ENCODE measurements at regions not wholly inside any gene's neighbourhood (a gene's known extent, or its start where the extent isn't known, plus 50 kb on each side); places are given as distances from the start of the nearest gene placed in this dataset.

DNA sequence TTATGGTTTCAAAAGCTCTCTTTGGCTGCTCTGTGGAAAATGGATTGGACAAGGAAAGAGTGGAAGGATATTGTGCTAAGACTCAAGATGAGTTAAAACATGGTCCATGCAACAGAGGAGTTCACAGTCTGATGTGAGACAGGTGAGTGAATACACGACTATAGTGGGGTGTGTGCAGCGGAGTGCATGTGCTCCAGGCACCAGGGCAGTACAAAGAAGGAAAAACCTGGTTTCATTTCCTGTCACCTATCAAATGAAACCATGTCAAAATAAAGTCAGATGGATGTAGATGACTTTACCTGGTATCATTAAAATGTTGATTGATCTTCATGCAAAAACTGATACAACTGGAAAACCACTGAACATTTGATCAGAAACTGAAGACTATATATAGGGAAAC, 241.0 kb upstream of the RASGEF1B start (continued):
- no peak for TF ChIP-seq KDM1A (IDR thresholded peaks at IDR 0.05; ENCODE audit: borderline replicate concordance, low read length)
- no peak for TF ChIP-seq FOSL1 (IDR thresholded peaks at IDR 0.05; ENCODE audit: insufficient read depth, low read depth, low read length)
- no peak for TF ChIP-seq SIX5 (IDR thresholded peaks at IDR 0.05; ENCODE audit: low read depth, low read length)
- TF ChIP-seq, protein P1, sequence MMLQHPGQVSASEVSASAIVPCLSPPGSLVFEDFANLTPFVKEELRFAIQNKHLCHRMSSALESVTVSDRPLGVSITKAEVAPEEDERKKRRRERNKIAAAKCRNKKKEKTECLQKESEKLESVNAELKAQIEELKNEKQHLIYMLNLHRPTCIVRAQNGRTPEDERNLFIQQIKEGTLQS (IDR thresholded peaks at IDR 0.05; ENCODE audit: insufficient read depth, low read depth, low read length), result no peak

All from H1 (cell line).